DOHH2 (cell line): ENCODE measurements at regions not wholly inside any gene's neighbourhood (a gene's known extent, or its start where the extent isn't known, plus 50 kb on each side); places are given as distances from the start of the nearest gene placed in this dataset.

Experiments
- H3F3A ChIP-seq: fragments of 200-600 bp; sonication (generic), shearing (Covaris generic); 2 replicates; pipeline ENCODE4 v1.6.0; 2016; ENCODE audit warnings: antibody characterized with exemption, mild to moderate bottlenecking; ENCODE audit not compliant: control insufficient read depth, insufficient read depth
- H3K27ac ChIP-seq: fragments of 200-600 bp; sonication (generic); 2 replicates; pipeline ENCODE4 v1.5.1; 2014; ENCODE audit warnings: low read depth, mild to moderate bottlenecking, low read length, moderate library complexity
- H3K27me3 ChIP-seq: fragments of 200-600 bp; sonication (generic); 2 replicates; pipeline ENCODE4 v1.6.1; 2014; ENCODE audit warnings: mild to moderate bottlenecking, low read length, mixed read lengths; ENCODE audit not compliant: control insufficient read depth
- H3K36me3 ChIP-seq: fragments of 200-600 bp; sonication (generic); 2 replicates; pipeline ENCODE4 v1.6.1; 2014; ENCODE audit warnings: mild to moderate bottlenecking, low read length, moderate library complexity, mixed read lengths; ENCODE audit not compliant: control insufficient read depth
- H3K4me1 ChIP-seq: fragments of 200-600 bp; sonication (generic); 2 replicates; pipeline ENCODE4 v1.6.1; 2014; ENCODE audit warnings: mild to moderate bottlenecking, low read length, mixed read lengths; ENCODE audit not compliant: control insufficient read depth
- H3K4me2 ChIP-seq: fragments of 200-600 bp; sonication (generic); 2 replicates; pipeline ENCODE4 v1.6.0; 2014; ENCODE audit warnings: mild to moderate bottlenecking, low read length, moderate library complexity
- H3K4me3 ChIP-seq: fragments of 200-600 bp; sonication (generic); 2 replicates; pipeline ENCODE4 v1.5.1; 2014; ENCODE audit warnings: mild to moderate bottlenecking, low read length, mixed read lengths
- H3K79me2 ChIP-seq: fragments of 200-600 bp; sonication (generic); 2 replicates; pipeline ENCODE4 v1.6.1; 2014; ENCODE audit warnings: mild to moderate bottlenecking, low read length, mixed read lengths; ENCODE audit not compliant: control insufficient read depth
- H3K9me2 ChIP-seq: fragments of 200-600 bp; sonication (generic); replicated peaks from 2 replicates; pipeline ENCODE4 v1.6.1; 2014; ENCODE audit warnings: mild to moderate bottlenecking, low read length, mixed read lengths; ENCODE audit not compliant: control insufficient read depth
- H3K9me3 ChIP-seq: fragments of 200-600 bp; sonication (generic); 2 replicates; pipeline ENCODE4 v1.6.1; 2014; ENCODE audit warnings: antibody characterized with exemption, low read length, mixed read lengths; ENCODE audit not compliant: control insufficient read depth, insufficient read depth
- H4K20me1 ChIP-seq: fragments of 200-600 bp; sonication (generic); 2 replicates; pipeline ENCODE4 v1.6.0; 2014; ENCODE audit warnings: low read depth, mild to moderate bottlenecking, antibody characterized with exemption, low read length, moderate library complexity; ENCODE audit not compliant: control insufficient read depth, insufficient read depth
- CTCF ChIP-seq: fragments of 200-600 bp; sonication (generic); IDR thresholded peaks from one replicate; pipeline ENCODE4 v1.5.1; 2014; ENCODE audit warnings: antibody characterized with exemption, mild to moderate bottlenecking, low read depth, low read length; ENCODE audit not compliant: poor library complexity, severe bottlenecking
- EZH2phosphoT487 ChIP-seq: fragments of 200-600 bp; sonication (generic); IDR thresholded peaks from 2 replicates; pipeline ENCODE4 v1.6.1; 2017; ENCODE audit warnings: borderline replicate concordance, mild to moderate bottlenecking, antibody characterized with exemption, low read length, moderate library complexity, mixed read lengths

- H3K4me1 ChIP-seq, result no peaks in the 10 kb centered on the region
- no peaks in the 10 kb centered on the region for H3K79me2 ChIP-seq
- H3K9me2 ChIP-seq, result no peaks in the 10 kb centered on the region
- no peak overlapping the region for H3K4me3 ChIP-seq
- no peaks in the 10 kb centered on the region for H3K27me3 ChIP-seq
- TF ChIP-seq CTCF, result no peak
- no peak for TF ChIP-seq EZH2phosphoT487
- H3K4me2 ChIP-seq, result no peak overlapping the region
- H4K20me1 ChIP-seq, result no peaks in the 10 kb centered on the region
- no peaks in the 10 kb centered on the region for H3F3A ChIP-seq
- H3K9me3 ChIP-seq, result no peaks in the 10 kb centered on the region
- H3K27ac ChIP-seq, result no peak overlapping the region
- no peaks in the 10 kb centered on the region for H3K36me3 ChIP-seq
Measured at GRCh38 chr2:238696331-238696730, 151.6 kb upstream of the TWIST2 start.

DNA sequence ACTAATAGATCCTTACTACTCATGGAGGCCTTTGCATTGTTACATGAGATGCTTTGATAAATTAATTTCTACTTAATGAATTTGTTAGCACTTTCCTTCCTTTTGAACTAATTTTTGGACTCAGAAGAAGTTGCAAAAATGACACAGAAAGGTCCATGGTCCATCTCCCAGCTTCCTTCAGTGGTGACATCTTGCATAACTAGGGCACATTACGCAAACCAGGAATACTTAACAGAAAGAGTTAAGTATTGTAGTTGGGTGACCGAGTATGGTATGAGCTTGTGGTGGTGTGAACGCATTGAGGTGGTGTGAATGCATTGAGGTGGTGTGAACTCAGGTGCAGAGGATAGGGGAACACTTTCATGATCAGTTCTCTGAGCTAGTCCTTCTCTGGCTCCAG lies 151.1 kb upstream of the TWIST2 start:
- H3K27ac ChIP-seq, result no peak overlapping the region
- no peaks in the 10 kb centered on the region for H3K36me3 ChIP-seq
- H3K4me3 ChIP-seq, result no peak overlapping the region
- H3K9me3 ChIP-seq, result no peaks in the 10 kb centered on the region
- H3F3A ChIP-seq, result no peaks in the 10 kb centered on the region
- no peaks in the 10 kb centered on the region for H3K27me3 ChIP-seq
- H3K9me2 ChIP-seq, result no peaks in the 10 kb centered on the region
- no peaks in the 10 kb centered on the region for H3K4me1 ChIP-seq
- H3K79me2 ChIP-seq, result no peaks in the 10 kb centered on the region
- no peaks in the 10 kb centered on the region for H4K20me1 ChIP-seq
- TF ChIP-seq EZH2phosphoT487, result no peak
- no peak for TF ChIP-seq CTCF
- H3K4me2 ChIP-seq, result no peak overlapping the region

GRCh38 chr2:238697193-238698071 lies 150.5 kb upstream of the TWIST2 start:
- no peaks in the 10 kb centered on the region for H3K4me1 ChIP-seq
- no peaks in the 10 kb centered on the region for H3K36me3 ChIP-seq
- no peaks in the 10 kb centered on the region for H4K20me1 ChIP-seq
- H3K4me2 ChIP-seq, result no peak overlapping the region
- no peaks in the 10 kb centered on the region for H3K79me2 ChIP-seq
- no peak overlapping the region for H3K27ac ChIP-seq
- TF ChIP-seq EZH2phosphoT487 (no peak), CTCF (no peak)
- H3F3A ChIP-seq, result no peaks in the 10 kb centered on the region
- H3K9me3 ChIP-seq, result no peaks in the 10 kb centered on the region
- H3K9me2 ChIP-seq, result no peaks in the 10 kb centered on the region
- H3K27me3 ChIP-seq, result no peaks in the 10 kb centered on the region
- H3K4me3 ChIP-seq, result no peak overlapping the region

GRCh38 chr2:238698072-238698352 lies 149.9 kb upstream of the TWIST2 start:
- Histone ChIP-seq H3K9me3 (no peaks in the 10 kb centered on the region), H3K4me1 (no peaks in the 10 kb centered on the region), H3K79me2 (no peaks in the 10 kb centered on the region), H3K9me2 (no peaks in the 10 kb centered on the region), H3K4me2 (no peak overlapping the region), H3K36me3 (no peaks in the 10 kb centered on the region), H4K20me1 (no peaks in the 10 kb centered on the region), H3K4me3 (no peak overlapping the region), H3F3A (no peaks in the 10 kb centered on the region), H3K27me3 (no peaks in the 10 kb centered on the region), H3K27ac (no peak overlapping the region)
- TF ChIP-seq EZH2phosphoT487 (no peak), CTCF (no peak)
